DMS153 treated with DMSO at 0.1 percent for 48 hours (cell line): ENCODE measurements at regions not wholly inside any gene's neighbourhood (a gene's known extent, or its start where the extent isn't known, plus 50 kb on each side); places are given as distances from the start of the nearest gene placed in this dataset.

Experiments
- DNase-seq: peaks from one replicate; lab custom pipeline; 2025; ENCODE audit not compliant: unreplicated experiment; lab: John Stamatoyannopoulos, UW

- DNase-seq: no peak
Measured at GRCh38 chr9:80208696-80209095, 636.9 kb downstream of the TLE4 start.

- DNase-seq: no peak
Measured at GRCh38 chr9:80204054-80204453, 632.3 kb downstream of the TLE4 start.

GRCh38 chr9:80197661-80198060 lies 625.9 kb downstream of the TLE4 start:
- DNase-seq: no peak

DNA sequence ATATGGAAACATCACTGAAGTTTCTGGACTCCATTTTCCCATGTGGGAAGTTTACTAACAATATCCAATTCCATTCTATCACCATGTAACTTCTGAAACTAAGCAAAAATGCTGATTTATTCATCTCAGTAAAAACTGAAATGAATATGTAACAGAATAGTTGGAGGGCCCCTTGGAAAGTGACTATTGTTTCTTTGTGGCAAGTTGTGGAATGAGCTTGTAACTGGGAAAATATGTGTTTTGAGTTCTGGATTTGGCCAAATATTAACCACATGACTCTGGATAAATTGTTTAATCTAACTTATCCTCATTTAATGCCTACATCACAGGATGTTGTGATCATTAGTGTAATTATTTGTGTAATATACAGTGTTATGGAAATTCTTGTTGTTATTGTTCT lies 619.3 kb downstream of the TLE4 start:
- DNase-seq: no peak

DNA sequence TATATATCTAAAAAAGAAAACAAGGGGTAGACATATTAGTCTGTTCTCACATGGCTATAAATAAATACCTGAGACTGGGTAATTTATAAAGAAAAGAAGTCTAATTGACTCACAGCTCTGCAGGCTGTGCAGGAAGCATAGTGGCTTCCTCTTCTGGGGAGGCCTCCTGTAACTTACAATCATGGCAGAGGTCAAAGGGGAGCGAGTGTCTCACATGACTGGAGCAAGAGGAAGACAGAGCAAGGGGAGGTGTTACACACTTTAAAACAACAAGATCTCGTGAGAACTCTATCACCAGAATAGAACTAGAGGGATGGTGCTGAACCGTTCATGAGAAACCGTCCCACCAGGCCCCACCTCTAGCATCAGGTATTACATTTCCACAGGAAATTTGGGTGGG lies 616.8 kb downstream of the TLE4 start:
- no peak for DNase-seq

DNA sequence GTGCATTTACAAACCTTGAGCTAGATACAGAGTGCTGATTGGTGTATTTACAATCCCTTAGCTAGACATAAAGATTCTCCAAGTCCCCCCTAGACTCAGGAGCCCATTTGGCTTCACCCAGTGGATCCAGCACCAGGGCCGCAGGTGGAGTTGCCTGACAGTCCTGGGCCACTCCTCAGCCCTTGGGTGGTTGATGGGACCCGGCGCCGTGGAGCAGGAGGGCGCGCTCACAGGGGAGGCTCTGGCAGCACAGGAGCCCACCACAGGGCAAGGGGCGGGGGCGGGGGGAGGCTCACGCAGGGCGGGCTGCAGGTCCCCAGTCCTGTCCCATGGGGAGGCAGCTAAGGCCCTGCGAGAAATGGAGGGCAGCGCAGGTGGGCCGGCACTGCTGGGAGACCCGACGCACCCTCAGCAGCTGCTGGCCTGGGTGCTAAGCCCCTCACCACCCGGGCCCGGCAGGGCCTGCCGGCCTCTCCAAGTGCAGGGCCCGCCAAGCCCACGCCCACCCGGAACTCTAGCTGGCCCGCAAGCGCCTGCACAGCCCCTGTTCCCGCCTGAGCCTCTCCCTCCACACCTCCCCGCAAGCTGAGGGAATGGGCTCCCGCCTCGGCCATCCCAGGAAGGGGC lies 613.5 kb downstream of the TLE4 start:
- no peak for DNase-seq

- DNase-seq: no peak
Measured at GRCh38 chr9:80177949-80178480, 606.2 kb downstream of the TLE4 start.

DNA sequence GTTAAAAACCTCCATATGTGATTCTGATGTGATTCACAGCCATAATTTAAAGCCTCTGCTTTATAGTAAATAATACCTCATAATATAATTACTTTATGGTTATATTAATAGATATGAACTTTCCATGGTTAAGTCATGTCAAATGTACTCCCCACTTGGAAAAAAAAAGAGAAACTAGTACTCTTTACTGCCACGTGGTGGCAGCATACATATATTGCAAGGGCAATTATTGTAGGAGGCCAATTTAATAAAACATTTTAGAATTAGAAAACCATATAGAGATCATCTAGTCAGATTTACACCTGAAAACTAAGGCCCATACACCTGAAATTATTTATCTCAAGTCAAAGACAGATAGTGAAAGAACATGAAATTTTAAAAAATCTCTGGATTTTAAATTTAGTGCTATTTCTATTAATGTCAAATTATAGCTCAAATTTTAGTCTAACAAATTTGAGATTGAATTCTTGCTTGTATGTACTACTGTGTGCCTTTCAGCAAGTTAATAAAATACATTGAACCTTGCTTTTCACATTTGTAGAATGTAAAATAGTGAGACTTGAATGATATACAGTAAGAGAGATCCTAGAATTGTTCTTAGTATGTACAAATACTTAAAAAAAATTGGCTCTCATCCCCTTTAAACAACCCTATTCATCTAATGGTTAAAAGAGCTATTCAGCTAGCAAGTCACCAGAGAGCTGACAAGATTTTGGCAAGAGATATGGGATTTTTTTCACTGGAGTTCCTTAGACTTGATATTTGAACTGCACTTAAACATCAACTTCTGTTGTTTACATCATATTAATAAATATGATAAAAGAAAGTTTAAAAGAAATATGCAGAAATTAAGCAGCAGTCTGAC lies 603.8 kb downstream of the TLE4 start:
- peak; percentile 30 for DNase-seq

GRCh38 chr9:80163889-80164288 lies 592.1 kb downstream of the TLE4 start:
- no peak for DNase-seq

DNA sequence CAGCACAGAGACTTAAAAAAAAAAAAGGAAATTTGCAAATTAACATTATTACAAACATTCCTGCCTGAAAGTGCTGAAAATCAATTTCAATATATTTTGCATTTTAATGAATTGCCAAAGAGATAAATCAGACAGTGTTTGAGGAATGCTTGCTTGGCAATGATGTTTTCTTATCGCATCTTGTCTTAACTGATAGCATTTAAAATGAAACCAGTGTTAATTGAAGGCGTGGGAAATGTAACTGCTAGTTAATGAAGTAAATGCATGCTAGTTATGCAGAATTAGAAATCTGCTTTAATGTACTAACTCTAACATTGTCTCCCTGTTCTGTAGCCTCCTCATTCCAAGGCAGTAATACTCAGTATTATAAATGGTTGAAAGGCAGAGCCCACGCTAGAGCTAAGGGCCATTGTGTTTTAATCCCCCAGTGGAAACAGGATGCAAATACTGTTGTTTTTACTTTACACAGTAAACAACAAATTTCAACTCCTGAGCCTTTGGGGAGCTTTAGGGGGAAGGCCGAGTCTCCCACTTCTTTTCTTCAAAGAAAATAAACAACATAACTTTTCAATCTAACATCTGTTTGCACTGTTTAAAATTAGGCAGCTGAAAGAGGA lies 586.9 kb downstream of the TLE4 start:
- no peak for DNase-seq

DNA sequence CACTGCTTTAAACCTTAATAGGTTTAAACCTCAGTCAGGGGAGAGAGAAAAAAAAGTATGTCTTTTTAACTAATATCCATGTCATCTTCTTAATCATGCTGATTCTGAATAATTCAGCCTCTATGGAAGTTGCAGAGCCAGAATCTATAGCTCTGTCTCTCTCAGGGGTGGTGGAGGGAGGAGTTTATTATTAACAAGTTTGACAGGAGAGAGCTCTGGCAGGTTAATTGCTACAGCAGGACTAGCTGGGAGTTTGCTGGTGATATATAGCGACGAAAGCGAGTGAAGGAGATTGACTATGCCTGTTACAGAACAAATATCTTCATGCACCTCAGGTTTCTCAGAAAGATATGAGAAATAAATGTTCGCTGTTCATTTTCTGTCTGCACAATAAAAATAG lies 586.4 kb downstream of the TLE4 start:
- peak; percentile 15 for DNase-seq

GRCh38 chr9:80157561-80157983 lies 585.8 kb downstream of the TLE4 start:
- peak; percentile 49 for DNase-seq

- peak; percentile 25 for DNase-seq
Measured at GRCh38 chr9:80156756-80157472, 585.1 kb downstream of the TLE4 start.

DNA sequence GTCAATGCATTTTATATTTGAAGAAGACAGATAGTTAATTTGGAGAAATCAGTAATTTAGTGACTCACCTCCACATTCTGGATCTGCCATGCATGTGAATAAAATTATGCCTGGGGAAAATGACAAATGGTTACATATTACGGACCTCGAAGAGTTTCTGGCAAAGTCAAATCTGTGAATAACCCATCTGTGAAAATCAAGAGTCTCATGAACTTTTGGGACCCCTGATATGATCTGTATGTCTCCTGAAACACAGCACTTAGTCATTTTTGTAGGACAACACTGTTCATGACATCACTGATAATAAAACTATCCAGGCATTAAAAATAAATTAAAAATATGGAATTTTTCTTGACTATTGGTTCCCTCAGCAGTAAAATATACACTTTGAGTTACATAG lies 584.5 kb downstream of the TLE4 start:
- no peak for DNase-seq

- no peak for DNase-seq
Measured at GRCh38 chr9:80147866-80148265, 576.1 kb downstream of the TLE4 start.

DNA sequence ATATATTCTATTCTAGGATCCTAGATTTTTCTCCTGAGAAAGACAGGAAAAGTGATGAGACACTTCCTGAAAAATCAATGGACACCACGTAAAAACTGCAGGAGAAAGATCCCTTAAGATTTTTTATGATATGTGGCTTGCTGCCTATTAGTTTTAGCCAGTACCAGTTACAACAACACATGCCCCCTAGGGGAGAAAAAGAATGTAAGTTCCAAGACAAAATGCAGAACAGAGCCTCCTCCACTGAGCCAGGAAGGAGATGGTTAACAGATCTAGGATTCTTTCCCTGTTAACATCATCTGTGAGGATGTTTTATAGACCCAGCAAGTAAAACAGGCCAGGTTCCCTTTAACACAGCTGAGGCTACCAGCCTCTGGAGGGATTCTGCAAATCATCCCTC lies 574.7 kb downstream of the TLE4 start:
- no peak for DNase-seq

- no peak for DNase-seq
Measured at GRCh38 chr9:80144856-80145255, 573.1 kb downstream of the TLE4 start.

DNA sequence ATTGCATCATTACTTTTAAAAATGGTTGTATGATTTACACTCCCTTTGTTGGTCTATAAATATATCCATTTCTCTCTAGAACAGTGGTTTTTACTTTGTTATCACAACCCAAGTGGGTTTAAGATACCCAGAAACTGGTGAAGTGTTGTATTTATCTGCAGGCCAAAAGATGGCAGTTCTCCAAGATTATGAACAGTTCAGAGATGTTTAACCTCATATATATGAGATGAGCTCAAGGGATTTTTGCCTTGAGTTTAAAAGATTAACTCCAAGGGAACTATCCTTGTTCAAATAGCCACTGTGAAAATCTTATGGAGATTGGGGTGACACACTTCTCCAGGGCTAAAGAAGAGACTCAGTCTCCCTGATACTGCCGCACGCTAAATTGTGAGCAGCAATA lies 572.6 kb downstream of the TLE4 start:
- no peak for DNase-seq

DNA sequence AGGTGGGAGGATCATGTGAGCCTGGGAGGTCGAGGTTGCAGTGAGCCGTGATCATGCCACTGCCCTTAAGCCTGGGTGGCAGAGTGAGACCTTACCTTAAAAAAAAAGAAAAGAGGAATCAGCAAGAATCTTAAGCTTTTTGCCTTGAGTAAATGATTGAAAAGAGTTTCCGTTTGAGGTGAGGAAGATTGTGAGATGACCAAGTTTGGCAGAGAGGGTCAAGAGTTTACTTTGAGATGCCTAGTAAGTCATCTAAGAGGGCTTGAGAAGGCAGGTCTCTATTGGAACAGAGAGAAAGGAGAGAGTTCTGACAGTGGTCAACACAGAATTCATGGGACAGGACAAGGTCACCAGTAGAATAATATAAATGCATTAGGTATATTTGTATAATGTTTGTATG lies 572.1 kb downstream of the TLE4 start:
- no peak for DNase-seq

- no peak for DNase-seq
Measured at GRCh38 chr9:80134487-80134886, 562.7 kb downstream of the TLE4 start.

- no peak for DNase-seq
Measured at GRCh38 chr9:80131627-80132026, 559.9 kb downstream of the TLE4 start.
